Activated CD8-positive, alpha-beta memory T cell treated with anti-CD3 and anti-CD28 coated beads for 36 hours (primary cell): ENCODE measurements at regions not wholly inside any gene's neighbourhood (a gene's known extent, or its start where the extent isn't known, plus 50 kb on each side); places are given as distances from the start of the nearest gene placed in this dataset.

Source experiments
- CTCF ChIA-PET: fragments of 350-600 bp; sonication (Branson Sonifier 250); formaldehyde crosslinking; loops from one replicate; lab custom pipeline; 2021; ENCODE audit warnings: antibody characterized with exemption; lab: Charles Lee
- POLR2A ChIA-PET: fragments of 350-600 bp; sonication (Branson Sonifier 250); formaldehyde crosslinking; loops from one replicate; lab custom pipeline; 2021; ENCODE audit warnings: antibody characterized with exemption; lab: Charles Lee

GRCh38 chr18:54713386-54713785, 114.9 kb upstream of the RAB27B start:
- POLR2A ChIA-PET, result no interaction called here
- CTCF ChIA-PET, result interaction anchor here (0.7 kb wide), 1 partner anchor 450 kb away, joined by 3 read pairs; no protein-coding TSS in a partner anchor

DNA sequence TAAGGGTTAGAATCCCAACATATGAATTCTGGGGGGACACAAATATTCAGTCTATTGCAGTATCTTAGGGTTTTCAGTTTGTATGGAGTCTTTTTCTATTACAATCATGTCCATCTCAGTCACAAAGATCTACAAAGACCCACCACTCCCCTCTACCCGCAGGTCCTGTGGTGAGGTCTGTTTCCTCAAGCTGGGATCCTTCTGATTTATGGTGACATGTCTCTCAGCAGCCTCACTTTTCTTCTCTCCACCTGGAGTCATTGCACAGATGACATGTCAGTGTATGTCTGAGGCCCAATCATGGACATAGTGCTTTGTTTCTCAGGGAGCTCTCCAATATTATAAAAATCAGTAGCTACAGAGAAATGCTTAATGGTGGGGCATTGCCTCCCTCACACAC, 113.4 kb upstream of the RAB27B start:
- CTCF ChIA-PET, result no interaction called here
- POLR2A ChIA-PET, result no interaction called here

- POLR2A ChIA-PET, result interaction anchor here (0.6 kb wide), 1 partner anchor 577 kb away, joined by 3 read pairs; no protein-coding TSS in a partner anchor
- CTCF ChIA-PET, result no interaction called here
Measured at GRCh38 chr18:54716586-54716985, 111.7 kb upstream of the RAB27B start.

DNA sequence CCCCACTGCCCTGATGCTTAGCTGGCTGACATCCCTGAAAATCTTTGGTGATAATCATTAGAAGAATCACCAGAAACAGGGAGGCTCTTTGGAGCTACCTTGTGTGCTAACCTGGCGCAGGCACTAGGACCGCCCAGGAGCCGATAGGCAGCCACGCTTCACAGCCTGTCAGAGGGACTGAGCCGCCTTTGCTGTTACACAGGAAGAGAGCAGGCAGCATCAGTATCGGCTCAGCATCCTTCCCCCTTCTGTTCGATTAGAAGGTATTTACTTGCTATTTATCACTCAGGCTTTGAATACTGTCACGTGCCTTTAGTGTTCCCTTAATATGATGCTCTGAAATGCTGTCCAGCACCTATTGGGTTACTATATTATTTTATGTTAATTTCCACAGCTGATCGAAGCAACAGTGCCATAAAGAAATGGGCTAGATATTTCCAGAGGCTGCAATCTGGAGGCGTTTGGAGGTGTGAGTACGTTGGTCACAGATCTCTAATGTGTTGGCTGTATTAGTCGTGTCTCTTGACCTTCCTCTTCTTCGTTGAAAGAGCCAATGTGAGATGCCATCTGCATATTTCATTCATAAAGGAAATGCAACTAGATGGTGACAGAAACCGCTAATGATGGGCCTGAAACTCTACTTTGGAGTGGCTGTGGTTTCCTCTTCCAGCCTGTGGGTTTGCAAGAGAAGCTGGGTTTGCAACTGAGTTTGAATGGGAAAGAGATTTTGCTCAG, 110.4 kb upstream of the RAB27B start:
- CTCF ChIA-PET, result no interaction called here
- POLR2A ChIA-PET, result no interaction called here

DNA sequence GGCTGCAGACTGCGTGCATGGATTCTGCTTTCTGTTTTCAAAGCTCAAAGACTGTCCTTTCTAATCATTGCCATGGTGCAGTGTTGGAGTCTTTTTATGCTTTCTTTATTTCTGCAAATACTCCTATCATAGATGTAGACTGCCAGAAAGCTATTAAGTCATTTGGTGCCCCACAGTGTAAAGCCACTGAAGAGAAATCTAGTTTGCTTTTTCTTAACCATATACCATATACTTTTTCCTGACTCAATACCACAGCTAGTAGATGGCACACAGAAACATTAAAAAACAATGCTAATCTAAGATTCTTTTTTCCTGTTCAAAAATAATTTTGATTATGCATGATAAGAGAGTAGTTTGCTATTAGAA, 109.9 kb upstream of the RAB27B start:
- ChIA-PET POLR2A (no interaction called here), CTCF (no interaction called here)

DNA sequence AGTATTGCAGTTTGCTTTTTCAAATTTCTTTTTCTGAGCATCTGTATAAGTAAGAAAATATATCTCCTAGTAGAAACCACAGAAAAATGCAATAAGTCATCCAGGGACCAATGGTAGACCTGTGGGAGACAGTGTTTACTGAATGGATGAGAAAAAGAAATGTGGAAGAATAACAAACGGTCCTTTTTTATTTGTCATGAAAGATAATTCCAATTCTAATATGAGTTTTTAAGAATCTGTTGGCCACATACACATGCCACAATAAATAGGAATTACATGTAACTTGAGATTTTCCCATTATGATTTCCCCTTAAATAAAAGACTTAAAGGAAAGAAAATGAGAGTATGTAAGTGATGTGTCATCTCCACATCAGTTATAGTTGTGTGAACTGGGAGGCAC, 107.7 kb upstream of the RAB27B start:
- CTCF ChIA-PET, result no interaction called here
- POLR2A ChIA-PET, result no interaction called here

- CTCF ChIA-PET, result no interaction called here
Measured at GRCh38 chr18:54726143-54726542, 102.1 kb upstream of the RAB27B start.

GRCh38 chr18:54734059-54734458, 94.2 kb upstream of the RAB27B start:
- CTCF ChIA-PET, result no interaction called here
- POLR2A ChIA-PET, result no interaction called here

More at GRCh38 chr18:54726143-54726542, 102.1 kb upstream of the RAB27B start:
- POLR2A ChIA-PET, result no interaction called here

GRCh38 chr18:54736981-54737380, 91.3 kb upstream of the RAB27B start:
- CTCF ChIA-PET, result no interaction called here

DNA sequence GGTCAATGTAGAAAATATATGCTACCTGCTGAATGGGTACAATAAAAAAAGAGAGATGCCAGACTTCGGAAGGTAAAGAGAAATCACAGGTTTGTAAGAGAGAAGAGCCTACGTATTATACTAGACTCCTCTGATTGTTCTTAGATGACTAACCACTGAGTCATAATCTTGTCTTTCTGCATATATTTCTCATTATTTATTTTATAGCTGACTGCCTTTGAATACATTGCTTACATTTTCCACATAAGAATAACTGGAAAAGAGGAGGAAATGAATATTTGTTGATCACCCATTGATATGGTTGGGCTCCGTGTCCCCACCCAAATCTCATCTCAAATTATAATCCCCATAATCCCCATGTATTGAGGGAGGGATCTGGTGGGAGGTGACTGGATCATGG, 90.3 kb upstream of the RAB27B start:
- POLR2A ChIA-PET, result no interaction called here

More at GRCh38 chr18:54736981-54737380, 91.3 kb upstream of the RAB27B start:
- POLR2A ChIA-PET, result no interaction called here

GRCh38 chr18:54739476-54739875, 88.8 kb upstream of the RAB27B start:
- CTCF ChIA-PET, result no interaction called here
- POLR2A ChIA-PET, result no interaction called here

More for the DNA sequence above, 90.3 kb upstream of the RAB27B start:
- CTCF ChIA-PET, result no interaction called here

GRCh38 chr18:54740136-54740846, 88.0 kb upstream of the RAB27B start:
- CTCF ChIA-PET, result no interaction called here
- POLR2A ChIA-PET, result no interaction called here

GRCh38 chr18:54742120-54742519, 86.2 kb upstream of the RAB27B start:
- POLR2A ChIA-PET, result no interaction called here
- CTCF ChIA-PET, result no interaction called here

DNA sequence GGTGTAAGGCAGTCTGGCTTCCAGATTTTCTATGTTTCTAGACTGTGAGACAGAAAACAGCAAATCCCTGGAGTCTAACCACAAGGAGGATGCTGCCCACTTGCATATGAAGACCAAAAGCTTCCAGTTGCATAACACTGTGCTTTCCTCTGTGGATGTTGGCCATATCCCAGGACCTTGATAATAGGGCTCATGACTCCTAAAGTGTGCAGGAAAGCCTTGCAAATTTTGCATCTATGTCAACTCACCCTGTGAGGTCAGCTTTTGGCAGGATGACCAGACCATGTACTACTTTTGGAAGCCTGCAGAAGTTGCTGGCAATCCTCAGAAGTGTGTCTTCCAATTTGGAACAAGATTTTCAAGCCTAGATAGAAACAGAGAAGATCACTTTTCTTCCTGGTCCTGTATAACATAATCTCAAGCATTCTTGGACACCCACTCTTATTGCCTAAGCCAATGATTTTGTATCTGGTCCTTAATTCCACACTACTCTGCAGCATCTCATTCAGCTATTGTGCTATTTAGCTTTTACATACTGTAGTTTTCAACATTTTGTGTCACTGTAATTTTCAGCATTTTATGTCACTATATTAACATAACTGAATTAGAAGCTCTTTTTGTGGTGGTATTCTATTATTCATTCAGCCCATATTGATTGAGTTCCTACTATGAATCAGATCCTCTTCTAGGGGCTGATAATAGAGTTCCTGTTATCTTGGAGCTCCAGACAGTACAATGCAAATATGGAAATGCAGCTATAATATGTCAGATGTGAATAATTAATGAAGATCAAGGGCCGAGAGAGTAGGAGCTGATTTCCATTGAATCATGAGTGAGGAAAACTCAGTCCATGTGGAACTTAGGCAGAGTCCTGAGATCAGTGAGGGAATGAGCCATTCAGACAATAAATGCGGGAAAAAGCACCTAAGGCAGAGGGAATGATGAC, 85.3 kb upstream of the RAB27B start:
- POLR2A ChIA-PET, result no interaction called here
- CTCF ChIA-PET, result no interaction called here

GRCh38 chr18:54743605-54743995, 84.7 kb upstream of the RAB27B start:
- ChIA-PET POLR2A (no interaction called here), CTCF (no interaction called here)

DNA sequence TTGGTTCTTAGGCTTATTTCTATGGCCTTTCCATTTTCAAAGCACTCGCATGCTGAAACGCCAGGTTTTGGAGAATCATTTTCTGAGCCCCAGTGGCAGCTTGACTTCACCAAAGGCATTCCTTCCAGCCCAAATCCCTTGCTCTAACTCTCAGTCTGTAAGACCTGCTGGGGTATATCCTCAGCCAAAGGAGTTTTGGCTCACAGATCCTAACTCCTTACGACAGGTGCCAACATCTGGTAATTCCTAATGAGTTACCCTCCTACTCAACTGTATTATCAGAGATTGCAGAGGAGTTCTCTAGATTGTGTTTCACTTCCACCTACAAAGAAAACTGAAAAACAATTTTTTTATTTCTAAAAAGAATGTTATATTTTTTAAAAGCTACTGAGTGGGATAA, 79.0 kb upstream of the RAB27B start:
- ChIA-PET CTCF (no interaction called here), POLR2A (no interaction called here)

- POLR2A ChIA-PET, result no interaction called here
Measured at GRCh38 chr18:54750350-54750749, 77.9 kb upstream of the RAB27B start.

GRCh38 chr18:54752185-54752584, 76.1 kb upstream of the RAB27B start:
- CTCF ChIA-PET, result interaction anchor here (0.6 kb wide), 1 partner anchor 35 kb away, joined by 3 read pairs; no protein-coding TSS in a partner anchor
- POLR2A ChIA-PET, result no interaction called here

More at GRCh38 chr18:54750350-54750749, 77.9 kb upstream of the RAB27B start:
- CTCF ChIA-PET, result no interaction called here

DNA sequence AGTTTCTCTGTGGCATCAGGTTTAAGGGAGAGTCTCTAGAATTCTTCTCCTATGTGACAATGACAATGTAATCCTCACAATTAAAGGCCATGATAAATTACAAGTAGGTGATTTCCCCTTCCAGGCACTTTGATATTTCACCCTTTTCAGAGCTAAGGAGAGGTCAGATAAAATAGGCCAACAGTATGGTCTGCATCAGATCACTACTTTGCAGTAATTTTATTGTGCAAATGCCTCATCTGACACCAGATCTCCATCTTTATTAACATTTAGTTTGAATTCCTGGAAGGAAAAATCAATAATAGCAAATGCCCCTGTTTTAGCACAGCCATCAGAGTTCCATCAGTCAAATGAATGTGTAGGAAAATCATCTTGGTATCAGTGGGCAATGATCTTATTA, 72.8 kb upstream of the RAB27B start:
- ChIA-PET CTCF (no interaction called here), POLR2A (no interaction called here)

DNA sequence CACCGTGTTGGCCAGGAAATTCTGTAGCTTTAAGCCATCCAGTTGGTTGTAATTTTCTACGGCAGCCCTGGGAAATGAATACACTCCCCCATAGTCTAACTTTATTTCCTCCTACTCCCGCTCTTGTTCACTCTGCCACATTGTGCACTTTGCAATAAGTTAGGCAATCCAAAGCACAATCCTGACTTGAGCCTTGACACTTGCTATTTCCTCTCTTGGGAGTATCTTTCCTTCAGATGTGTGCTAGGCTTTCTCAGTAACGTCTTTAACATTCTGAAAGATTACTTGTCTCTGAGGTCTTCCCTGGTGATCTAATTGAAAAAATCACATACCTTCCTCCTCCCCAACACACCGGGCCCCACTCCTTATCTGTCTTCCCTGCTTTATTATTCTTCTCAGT, 65.9 kb upstream of the RAB27B start:
- POLR2A ChIA-PET, result no interaction called here
- CTCF ChIA-PET, result no interaction called here
